Suppressor macrophage treated with lipopolysaccharide for 4 hours (primary cell): ENCODE measurements at regions not wholly inside any gene's neighbourhood (a gene's known extent, or its start where the extent isn't known, plus 50 kb on each side); places are given as distances from the start of the nearest gene placed in this dataset.
"Not testable (repeated sequence)": the region's sequence is repeated elsewhere in the genome, so short reads cannot be mapped to it uniquely, and the experiment has no call there.

ENCODE experiments used
- DNase-seq: peaks from one replicate; pipeline ENCODE4 v3.0.0-alpha.2; 2020

DNA sequence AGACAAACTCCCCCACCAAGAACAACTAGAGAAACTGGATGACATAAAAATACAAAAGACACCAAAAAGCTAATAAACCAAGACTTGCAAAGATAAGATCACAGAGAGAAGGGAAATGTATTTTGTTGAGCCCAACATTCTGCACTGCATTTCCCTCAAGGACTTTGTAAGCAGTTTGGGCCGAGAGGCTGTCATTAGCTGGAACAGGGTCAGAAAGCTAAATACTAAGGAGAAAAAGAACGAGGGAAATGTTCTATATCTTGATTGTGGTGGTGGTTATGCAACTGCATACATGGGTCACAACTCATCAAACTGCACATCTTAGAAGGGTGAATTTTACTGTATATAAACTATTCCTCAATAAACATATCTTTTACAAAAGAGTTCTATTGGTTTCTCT lies 315.0 kb downstream of the IPMK start:
- no peak for DNase-seq

DNA sequence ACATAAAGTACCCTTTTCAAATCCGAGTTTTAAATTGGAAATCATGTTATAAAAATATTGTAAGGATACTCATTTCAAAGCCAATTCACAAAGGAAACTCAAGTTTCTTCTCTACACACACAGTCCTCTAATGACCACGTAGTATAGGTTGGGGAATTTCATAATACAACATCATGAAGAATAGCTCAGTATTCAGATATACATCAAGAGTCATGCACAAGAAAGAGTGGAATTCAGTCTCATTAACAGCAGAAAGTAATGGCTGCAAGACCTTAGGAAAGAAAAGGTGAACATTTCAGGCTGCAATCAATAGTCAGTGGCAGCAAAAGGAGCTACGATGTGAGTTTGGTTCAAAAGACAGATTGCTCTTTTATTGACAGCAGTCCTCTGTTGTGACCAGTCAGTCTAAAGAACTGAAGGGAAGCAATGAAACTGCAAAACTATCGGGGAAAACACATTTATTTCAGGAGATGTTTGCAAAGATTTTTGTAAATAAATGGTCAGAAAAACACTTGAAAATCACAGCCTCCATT lies 317.2 kb downstream of the IPMK start:
- no peak for DNase-seq

DNA sequence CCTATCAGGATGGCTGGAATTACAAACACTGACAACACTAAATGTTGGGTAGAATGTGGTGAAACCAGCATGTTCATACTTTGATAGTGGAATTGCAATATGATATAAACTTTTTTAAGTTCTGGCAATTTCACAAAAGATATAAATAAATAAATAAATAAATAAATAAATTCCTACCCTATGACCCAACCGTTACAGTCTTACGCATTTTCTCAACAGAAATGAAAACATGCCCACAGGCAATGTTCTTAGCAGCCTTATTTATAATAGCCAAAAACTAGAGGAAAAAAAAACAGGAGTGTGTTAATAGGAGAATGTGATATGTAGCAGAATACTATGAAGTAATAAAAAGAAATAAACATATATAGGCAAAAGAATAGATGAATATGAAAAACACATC lies 318.9 kb downstream of the IPMK start:
- no peak for DNase-seq

DNA sequence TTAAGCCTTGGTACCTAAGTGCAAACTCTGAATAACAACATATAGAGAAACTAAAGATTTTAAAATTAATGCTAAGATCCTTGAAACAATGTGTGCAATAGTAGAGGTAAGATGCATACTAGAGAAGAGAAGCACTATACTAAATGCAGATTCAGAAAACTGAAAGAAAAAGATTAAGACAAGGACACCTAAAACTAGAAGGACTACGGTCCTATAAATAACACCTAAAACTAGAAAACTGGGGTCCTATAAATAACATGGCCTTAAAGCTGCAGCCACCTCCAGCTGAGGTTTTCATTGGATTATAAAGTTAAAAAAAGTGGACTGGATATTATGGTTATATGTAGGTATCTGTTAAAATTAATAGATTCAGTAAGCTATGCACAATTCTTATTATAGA lies 320.9 kb downstream of the IPMK start:
- no peak for DNase-seq

DNA sequence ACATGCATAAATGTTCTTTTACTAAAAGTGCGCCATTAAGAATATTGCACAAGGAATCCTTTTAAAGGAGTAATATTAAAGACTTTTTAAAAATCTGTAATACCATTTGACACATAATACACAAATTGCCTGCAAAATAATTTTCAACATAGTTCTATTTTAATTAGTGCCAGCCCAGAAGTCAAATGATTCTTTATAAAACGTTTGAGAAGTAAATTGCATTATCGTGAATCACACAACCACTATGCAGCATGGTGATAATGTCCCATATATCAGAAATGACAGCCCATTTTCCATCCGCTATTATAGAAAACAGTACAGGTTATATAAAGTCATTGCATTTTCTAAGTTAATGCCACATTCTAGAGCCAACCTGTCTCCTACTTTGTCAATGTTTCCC lies 324.0 kb downstream of the IPMK start:
- DNase-seq = no peak

DNA sequence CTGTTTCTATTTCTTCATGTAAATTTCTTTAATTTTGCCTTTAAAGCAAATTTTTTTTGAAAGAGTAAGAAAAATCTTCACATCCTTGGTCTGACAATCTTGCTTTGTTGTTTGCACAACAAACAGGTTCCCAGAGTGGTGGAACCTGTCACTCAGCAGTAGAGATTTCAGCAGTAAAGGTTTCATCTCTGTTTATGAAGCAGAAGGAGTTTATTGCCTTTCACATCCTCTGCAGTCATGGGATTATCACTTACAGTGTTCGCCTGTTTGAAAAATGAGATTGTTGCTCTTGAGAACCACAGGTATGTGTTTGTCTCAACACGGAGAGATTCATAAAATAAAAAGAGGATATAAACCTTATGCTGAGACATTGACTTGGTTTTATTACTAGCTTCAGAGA lies 342.6 kb downstream of the IPMK start:
- no peak for DNase-seq

DNA sequence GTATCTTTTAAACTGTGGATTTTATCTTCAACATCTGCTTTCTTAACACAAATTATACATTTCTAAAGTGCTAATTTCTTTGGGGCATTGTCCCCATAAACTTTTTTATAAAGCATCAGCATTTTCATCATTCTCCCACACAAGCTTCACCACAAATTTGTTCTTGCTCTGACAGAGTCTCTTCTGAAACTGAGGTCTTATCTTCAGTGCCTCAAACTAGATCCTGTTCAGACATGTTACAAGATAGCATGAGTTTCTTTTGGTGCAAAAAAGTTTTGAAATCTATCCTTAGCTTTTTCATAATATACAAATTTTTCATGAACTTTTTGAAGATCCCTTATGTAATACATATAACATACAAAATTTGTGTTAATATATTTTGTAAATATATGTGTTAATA lies 346.6 kb downstream of the IPMK start:
- no peak for DNase-seq

DNA sequence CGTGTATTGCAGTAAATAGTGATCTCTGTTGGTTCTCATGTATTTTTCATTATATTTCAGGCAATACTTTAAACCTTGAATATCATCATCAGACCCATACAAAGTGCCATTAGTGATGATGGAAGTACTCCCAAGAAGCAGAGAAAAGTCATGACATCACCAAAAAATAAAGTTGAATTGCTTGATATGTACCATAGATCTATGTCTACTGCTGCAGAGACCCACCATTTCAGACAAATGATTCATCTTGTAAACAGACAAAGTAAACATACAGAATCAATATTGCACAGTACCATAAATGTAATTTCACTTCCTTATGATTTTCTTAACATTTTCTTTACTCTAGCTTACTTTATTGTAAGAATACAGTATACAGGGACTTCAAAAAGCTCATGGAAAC lies 347.8 kb downstream of the IPMK start:
- no peak for DNase-seq

DNA sequence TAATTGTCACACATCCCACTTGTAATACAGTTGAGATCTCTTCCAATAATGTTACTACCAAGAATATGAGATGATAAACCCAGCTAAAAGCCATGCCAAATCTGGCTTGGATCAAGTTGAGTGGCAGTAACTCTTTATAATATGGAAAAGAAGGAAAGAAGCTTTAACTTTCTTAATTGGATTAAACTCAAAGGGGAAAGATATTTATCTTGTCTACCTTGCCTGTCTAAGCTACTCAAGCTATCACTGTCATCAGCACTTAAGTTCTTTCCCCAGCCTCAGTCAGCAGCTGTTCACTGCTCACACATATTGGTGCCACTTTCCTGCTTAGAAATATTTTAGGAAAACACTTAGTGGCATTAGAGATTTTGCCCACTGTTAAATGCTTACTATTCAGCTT lies 350.7 kb downstream of the IPMK start:
- DNase-seq = no peak

DNA sequence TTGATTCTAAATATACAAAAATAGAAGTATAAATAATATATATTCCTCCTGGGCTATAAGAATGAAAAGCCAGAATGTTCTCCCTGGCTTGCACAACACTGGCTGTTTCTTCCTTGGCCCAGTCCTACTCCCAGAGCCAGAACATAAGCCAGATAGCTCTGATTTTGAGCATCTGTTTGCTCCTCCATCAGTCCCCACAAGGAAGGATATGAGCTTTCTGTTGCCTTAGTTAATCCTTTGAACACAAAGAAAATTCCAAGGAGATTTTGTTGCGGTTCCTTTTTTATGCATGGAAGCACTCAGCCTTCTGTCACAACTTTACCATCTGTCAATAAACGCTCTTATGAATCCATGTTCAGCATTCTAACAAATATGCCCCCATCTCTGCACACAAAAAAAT lies 361.8 kb downstream of the IPMK start:
- no peak for DNase-seq

DNA sequence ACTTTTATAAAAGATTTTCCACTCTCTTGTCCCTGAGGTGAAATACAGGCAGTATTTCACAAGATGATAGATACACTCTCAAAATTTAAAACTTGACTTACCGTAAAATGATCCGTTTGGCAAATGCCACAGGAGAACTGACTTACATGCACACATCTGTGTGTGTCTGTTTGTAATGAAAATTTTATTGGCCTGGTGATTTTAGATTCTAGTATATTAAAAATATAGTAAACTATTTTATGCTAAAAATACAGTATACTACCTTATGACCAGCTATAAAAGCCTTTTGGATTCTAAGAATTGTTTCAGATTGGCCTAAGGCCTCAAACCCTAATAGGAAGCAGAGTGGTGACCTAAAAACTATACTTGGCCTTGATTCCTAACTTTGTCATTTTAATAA lies 362.7 kb downstream of the IPMK start:
- no peak for DNase-seq

DNA sequence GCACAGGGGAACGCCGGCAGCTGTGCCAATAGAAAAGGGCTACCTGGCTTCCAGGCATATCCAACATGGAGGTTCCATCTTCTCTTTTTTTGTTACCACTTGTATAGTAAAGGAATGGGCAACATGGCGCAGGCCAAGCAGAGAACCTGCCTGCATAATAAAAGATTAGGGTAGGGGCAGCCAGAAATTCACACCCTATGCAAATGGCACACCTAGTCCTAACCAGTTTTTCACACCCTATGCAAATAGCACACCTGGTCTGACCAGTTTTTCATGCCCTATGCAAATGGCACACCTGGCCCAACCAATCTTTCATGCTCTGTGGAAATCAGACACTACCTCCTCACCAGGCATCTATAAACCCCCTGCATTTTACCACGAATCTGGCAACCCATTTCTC lies 369.5 kb downstream of the IPMK start:
- DNase-seq = no peak

DNA sequence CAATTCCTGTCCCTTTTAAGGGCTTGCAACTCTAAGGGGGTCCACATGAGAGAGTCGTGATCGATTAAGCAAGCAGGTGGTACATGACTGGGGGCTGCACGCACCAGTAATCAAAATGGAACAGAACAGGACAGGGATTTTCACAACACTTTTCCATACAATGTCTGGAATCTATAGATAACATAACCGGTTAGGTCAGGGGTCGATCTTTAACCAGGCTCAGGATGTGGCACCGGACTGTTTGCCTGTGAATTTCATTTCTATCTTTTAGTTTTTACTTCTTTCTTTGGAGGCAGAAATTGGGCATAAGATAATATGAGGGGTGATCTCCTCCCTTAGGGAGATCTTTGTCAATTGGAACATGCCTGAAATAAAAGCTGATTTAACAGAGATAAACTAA lies 370.1 kb downstream of the IPMK start:
- no peak for DNase-seq

DNA sequence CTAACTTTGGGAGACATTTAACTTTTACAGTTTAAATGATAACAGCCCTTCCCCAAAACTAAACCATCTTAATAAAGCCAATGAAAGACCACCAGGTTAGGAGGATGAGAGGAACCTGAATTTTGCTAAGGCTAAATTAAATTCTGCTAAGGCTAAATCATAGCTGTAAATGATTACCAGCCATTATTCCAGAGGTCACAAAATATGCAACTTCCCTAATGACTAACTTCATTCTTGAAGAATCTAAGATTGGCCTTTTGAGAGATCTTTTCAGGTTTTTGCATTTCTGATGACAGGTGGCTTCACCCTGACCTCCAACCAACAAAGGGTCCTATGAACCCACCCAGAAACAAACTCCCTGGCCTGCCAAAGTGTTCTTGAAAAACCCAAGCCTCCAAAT lies 373.3 kb downstream of the IPMK start:
- DNase-seq = no peak

DNA sequence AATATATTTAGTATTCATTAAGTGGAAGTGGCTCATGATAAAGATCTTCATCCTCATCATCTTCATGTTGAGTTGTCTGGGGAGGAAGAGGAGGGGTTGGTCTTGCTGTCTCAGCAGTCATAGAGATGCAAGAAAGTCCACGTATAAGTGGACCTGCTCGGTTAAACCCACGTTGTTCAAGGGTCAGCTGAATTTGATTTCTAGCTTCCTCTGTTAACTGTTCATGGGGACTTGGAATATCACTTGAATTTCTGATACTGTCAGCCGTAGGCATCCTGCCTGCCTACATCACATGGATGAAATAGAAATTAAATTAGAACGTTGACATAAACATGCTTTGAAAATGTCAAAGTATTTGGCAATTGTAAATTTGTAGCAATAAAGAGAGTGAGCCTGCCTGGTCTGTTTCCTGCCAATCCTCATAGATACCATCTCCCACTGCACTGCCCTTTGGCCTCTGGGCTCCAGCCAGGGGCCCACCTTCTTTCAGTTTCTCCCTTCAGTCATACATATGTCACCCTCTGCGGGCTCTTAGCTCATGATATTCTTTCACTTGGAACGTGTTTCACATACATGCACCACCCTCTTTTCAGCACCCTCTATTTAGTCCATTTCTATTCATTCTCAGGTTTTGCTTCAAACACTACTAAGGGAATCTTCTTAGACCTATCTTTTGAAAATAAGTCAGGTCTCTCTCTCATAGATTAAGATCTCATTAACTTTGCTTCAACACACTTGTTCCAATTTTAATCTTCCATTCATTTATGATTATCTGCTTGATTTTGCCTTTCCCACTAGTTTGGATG lies 376.3 kb downstream of the IPMK start:
- DNase-seq = no peak

DNA sequence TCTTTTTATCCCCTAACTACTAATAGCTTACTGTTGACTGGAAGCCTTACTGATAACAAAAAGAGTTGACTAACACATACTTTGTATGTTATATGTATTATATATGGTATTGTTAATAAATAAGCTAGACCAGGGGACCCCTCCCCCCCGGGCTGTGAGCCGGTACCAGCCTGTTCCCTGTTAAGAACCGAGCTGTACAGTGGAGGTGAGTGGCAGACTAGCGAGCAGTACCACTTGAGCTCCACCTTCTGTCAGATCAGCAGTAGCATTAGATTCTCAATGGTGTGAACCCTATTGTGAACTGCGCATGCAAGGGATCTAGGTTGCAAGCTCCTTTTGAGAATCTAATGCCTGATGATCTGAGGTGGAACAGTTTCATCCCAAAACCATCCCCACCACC lies 377.0 kb downstream of the IPMK start:
- DNase-seq = no peak

DNA sequence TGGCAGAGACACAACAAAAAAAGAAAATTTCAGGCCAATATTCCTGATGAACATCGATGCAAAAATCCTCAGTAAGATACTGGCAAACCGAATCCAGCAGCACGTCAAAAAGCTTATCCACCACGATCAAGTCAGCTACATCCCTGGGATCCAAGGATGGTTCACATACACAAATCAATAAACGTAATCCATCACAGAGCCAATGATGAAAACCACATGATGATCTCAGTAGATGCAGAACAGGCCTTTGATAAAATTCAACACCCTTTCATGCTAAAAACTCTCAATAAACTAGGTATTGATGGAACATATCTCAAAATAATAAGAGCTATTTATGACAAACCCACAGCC lies 382.1 kb downstream of the IPMK start:
- DNase-seq = not testable (repeated sequence)

DNA sequence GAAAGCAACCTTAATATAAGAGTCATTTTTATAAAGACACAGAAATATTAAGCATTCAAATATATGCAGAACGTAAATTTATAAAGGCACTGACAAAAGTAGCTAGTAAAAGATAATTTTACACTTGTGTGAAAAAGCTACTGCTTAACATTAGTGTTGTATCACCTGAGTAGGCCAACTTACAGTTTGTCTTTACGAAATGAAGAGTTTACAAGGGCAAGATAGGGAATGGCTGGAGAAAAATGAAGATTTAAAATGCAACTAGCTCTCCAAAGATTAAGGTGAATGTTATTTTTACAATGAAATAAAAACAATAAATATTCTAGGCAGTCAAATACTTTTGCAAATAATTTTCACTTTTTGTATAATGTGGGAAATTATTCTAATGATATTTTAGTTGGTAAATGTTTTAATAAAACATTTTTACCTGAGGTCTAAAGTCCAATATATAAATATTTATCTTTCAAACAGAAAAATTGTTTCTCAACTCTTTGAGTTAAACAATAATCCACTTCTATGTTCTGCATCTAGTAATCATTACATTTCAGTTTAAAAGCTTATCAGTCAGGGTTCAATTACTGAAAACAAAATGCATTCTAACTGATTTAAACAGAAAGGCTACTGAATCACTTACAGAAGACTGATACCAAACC lies 382.6 kb downstream of the IPMK start:
- no peak for DNase-seq

DNA sequence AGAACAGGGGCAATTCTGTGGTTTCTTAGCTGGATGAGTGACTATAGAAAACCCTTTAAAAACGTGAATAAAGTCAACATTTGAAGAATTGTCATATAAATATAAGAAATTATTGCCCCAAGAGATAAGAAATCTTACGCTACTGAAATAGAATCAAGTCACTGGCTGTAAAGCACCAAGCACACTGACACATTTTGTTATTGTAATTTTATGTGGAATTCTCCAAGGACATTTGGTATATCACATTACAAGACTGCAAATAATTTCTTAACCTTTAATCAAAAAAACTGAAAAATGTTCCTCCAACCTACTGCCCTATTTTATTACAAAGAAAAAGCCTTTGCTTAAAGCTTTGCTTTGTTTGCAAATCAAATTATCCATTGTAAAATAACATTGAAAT lies 383.3 kb downstream of the IPMK start:
- no peak for DNase-seq

DNA sequence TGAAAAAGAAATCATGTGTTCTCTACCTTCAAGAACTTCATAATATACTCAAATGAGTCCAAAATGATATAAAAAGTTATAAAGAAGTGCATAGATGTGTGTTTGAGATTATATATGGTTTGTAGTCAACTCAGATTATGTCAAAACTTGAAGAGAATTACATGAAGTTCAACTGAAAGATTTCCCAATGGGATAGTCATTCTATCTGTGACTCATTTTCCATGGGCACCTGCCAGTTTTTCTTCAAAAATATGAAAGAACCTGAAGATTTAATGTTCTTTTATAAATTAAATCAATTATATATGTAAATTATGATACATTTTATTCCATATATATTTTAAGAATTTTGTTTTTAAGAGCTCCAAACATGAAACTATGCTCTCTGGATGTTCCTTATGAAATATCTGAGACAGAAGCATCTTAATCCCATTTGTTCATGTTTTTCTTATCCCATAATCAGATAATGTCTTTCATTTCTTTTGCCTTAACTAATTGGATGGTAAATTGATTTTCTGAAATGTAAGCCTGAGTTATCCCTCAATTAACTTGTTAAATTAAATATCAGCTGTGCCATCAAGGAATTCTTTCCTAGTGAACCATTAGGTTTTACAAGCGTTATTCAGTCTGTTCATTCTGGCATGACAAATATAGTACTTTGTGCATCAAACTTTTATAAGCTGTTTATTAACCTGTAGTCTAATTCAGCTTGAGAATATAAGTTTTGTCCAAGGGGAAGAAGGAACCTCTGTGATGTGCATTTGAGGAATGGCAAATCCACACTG lies 387.1 kb downstream of the IPMK start:
- DNase-seq = no peak

DNA sequence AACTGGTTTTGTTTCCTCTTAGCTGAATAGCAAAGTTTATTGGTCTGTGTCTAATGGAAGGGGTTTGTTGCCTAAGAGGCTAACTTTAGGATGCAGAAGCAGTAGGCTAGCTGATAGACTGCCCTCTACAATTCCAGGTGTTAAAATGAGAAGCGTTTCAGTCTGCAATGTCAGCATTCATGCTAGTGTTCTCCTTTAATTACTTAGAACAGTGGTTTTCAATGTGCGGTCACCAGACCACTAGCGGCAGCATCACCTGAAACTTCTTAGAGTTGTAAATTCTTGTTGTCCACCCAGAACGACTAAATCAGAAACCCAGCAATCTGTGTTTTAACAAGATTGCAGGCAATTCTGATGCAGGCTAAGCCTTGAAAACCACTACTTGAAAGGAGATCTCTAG lies 392.9 kb downstream of the IPMK start:
- DNase-seq = no peak

DNA sequence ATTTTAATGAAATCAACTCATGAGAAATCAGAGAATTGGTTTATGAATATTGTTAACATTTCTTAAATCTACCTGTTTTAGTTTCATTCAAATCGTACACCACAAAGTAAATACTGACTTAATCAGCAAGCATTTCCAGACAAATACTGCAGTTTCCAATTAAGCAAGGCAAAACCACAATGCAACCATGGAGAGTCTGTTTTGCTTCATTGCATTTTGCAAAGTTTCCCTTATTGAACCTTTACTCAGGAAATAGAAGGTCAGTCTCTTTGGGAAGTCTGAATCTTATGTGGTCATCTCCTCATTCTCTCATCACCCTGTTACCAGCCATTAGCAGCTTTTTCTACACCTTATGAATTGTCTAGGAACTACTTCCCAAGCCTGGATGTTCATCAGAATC lies 400.5 kb downstream of the IPMK start:
- DNase-seq = no peak

DNA sequence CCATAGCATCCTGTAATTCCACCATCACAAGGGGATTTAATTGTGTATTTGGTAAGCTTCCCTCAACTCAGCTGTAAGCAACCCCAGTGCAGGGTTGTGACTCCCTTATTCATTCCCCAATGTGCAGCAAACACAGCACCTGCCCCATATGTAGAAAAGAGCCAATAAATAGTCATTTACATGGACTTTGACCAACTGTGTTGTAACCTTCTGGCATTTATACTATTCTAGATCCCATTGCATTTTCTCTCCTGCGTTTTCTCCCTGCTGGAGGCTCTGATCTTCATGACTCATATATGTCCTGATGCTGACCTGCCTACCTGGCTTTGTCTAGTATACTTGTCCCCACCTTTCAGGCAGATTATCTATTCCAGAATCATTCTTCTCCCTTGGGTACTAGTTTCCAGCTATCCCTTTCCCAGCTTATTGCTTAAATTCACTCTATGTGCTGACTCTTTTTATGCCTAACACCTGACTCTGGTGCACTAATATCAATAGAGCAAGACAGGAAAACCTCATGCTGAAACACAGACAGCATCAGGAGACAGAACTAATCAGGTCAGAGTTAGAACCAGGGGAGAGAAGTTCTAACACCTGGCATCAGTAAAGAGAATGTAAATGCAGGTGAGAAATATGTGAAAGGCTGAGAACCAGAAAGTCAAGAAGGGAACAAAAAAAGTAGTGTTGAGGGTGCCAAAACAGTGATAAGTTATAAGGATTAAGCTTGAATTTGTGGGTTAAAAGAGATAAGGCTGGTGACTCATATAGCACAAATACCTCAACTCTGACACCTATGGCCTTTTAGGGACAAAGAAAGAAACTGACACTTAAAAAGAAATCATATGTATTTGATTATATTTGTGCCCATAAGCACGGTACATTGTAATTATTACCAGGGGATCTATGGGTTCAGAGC lies 402.7 kb downstream of the IPMK start:
- no peak for DNase-seq
